ENCODE measurements at regions not wholly inside any gene's neighbourhood (a gene's known extent, or its start where the extent isn't known, plus 50 kb on each side); places are given as distances from the start of the nearest gene placed in this dataset.
"Not testable (repeated sequence)": the region's sequence is repeated elsewhere in the genome, so short reads cannot be mapped to it uniquely, and the experiment has no call there.

DNA sequence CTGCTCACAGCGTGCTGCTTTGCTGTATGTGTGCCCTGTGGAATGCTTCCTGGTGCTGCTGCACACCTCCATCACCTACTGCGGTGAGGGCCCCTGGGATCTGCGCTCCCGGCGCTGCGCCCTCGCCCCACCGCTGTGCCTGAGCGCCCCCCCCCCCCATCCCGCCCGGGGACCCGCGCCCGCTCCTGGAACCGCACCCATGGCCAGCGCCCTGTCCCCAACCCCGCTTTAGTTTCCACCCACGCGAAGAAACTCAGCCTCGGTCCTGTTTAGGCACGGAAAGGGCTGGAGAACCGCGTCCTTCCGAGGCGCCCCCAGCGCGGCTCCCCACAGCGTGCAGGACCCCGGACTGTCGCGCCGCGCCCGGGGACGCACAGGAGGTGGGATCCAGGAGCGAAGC, 265.5 kb downstream of the POTEB3 start:
- DNase-seq, result not testable (repeated sequence)

DNA sequence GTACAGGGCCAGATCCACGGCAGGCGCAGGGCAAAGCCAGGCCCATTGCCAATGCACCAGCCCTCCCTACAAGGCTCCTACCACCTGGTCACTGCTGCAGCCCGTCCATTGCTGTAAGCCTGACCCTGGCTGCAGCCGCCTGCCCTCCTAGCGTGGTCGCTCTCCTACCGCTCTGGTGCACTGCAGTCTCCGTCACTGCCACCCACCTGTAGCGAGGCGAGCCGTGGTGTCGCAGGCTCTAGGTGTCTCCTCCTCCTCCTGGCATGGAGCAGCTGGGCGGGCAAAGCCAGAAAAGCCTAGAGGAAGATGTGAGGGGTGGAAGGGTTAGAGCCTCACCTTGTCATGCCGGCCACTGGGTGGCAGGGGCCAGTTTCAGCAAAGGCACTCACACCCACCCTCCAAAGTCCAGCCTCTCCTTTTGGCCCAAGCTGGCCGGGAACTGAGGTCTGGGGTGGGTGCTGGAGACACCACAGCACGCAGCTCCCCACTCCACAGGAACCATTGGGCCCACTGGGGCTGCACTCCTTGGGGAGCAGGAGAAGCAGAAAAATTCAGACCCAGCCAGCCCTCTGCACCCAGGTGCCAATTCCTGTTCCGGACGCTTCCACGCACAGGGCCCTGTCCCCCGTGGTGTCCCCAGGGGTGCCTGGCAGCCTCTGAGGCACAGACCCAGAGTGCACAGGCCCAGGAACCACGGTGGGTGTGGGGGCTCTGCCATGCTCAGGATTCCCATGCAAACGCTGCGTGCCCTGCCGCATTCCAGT, 285.3 kb upstream of the POTEB2 start:
- DNase-seq, result not testable (repeated sequence)

DNA sequence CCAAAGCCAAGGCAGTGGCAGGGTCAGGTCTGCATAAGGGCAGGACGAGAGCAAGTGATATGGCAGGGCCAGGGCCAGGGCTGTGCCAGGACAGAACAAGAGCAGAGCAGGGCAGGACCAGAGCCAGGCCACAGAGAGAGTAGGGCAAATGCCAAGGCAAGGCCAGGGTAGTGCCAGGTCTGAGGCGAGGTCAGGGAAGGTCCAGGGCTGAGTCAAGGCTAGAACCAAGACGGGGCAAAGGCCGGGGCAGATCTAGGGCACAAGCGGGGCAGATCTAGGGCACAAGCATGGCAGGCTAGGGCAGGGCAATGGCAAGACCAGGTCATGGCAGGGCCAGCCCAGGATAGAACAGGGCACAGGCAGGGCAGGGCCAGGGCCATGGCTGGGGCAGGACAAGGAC, 282.0 kb upstream of the POTEB2 start:
- not testable (repeated sequence) for DNase-seq

DNA sequence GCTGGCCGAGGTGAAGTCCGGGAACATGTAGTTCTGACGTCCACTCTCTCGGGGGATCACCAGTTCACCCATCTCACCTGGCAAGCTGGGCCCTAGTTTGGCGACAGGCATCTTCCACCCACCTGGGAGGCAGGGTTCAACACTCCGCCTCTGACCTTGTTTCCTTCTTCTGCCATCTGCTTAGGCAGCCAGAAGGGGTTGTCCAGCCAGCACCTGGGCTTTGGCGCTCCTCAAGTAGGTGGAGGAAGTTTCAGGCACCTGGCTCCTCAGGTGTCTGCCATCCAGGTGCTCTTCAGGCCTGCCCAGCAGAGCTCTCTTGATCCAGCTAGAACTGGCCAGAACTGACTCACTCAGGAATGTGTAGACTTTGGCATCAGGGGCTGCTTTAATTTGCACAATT, 267.8 kb upstream of the POTEB2 start:
- DNase-seq, result not testable (repeated sequence)

DNA sequence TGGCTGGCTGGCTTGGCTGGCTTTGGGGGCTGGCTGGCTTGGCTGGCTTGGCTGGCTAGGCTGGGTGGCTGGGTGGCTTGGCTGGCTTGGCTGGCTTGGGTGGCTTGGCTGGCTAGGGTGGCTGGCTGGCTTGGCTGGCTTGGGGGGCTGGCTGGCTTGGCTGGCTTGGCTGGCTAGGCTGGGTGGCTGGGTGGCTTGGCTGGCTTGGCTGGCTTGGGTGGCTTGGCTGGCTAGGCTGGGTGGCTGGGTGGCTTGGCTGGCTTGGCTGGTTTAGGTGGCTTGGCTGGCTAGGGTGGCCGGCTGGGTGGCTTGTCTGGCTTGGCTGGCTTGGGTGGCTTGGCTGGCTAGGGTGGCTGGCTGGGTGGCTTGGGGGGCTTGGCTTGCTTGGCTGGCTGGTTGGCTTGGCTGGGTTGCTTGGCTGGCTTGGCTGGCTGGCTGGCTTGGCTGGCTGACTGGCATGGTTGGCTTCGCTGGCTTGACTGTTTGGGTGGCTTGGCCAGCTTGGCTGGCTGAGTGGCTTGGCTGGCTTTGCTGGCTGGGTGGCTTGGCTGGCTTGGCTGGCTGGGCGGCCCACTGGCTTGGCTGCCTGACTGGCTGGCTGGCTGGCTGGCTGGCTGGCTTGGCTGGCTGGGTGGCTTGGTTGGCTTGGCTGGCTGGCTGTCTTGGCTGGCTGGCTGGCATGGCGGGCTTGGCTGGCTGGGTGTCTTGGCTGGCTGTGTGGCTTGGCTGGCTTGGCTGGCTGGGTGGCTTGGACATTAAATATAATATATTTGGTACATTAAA, 246.3 kb upstream of the POTEB2 start:
- DNase-seq, result peak; percentile 6

DNA sequence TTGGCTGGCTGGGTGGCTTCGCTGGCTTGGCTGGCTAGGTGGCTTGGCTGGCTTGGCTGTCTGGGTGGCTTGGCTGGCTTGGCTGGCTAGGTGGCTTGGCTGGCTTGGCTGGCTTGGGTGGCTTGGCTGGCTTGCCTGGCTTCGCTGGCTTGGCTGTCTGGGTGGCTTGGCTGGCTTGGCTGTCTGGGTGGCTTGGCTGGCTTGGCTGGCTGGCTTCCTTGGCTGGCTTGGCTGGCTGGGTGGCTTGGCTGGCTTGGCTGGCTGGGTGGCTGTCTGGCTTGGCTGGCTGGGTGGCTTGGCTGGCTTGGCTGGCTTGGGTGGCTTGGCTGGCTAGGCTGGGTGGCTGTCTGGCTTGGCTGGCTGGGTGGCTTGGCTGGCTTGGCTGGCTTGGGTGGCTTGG, 245.7 kb upstream of the POTEB2 start:
- DNase-seq, result peak; percentile 29

DNA sequence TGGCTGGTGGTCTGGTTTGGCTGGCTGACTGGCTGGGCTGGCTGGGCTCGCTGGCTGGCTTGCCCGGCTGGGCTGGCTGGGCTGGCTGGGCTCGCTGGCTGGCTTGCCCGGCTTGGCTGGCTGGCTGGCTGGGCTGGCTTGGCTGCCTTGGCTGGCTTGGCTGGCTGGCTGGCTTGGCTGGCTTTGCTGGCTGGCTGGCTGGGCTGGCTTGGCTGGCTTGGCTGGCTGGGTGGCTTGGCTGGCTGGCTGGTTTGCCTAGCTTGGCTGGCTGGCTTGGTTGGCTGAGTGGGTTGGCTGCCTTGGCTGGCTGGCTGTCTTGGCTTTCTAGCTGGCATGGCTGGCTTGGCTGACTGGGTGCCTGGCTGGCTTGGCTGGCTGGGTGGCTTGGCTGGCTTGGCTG, 245.1 kb upstream of the POTEB2 start:
- DNase-seq, result not testable (repeated sequence)

DNA sequence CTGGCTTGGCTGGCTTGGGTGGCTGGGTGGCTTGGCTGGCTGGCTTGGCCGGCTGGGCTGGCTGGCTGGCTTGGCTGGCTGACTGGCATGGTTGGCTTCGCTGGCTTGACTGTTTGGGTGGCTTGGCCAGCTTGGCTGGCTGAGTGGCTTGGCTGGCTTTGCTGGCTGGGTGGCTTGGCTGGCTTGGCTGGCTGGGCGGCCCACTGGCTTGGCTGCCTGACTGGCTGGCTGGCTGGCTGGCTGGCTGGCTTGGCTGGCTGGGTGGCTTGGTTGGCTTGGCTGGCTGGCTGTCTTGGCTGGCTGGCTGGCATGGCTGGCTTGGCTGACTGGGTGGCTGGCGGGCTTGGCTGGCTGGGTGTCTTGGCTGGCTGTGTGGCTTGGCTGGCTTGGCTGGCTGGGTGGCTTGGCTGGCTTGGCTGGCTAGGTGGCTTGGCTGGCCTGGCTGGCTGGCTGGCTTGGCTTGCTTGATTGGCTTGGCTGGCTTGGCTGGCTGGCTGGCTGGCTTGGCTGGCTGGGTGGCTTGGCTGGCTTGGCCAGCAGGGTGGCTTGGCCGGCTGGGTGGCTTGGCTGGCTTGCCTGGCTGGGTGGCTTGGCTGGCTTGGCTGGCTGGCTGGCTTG, 244.2 kb upstream of the POTEB2 start:
- DNase-seq, result peak; percentile 38

DNA sequence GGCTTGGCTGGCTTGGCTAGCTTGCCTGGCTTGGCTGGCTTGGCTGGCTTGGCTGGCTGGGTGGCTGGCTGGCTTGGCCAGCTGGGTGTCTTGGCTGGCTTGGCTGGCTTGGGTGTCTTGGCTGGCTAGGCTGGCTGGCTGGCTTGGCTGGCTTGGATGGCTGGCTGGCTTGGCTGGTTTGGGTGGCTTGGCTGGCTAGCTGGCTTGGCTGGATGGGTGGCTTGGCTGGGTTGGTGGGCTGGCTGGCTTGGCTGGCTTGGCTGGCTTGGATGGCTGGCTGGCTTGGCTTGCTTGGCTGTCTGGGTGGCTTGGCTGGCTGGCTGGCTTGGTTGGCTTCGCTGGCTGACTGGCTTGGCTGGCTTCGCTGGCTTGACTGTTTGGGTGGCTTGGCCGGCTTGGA, 242.3 kb upstream of the POTEB2 start:
- DNase-seq, result not testable (repeated sequence)

DNA sequence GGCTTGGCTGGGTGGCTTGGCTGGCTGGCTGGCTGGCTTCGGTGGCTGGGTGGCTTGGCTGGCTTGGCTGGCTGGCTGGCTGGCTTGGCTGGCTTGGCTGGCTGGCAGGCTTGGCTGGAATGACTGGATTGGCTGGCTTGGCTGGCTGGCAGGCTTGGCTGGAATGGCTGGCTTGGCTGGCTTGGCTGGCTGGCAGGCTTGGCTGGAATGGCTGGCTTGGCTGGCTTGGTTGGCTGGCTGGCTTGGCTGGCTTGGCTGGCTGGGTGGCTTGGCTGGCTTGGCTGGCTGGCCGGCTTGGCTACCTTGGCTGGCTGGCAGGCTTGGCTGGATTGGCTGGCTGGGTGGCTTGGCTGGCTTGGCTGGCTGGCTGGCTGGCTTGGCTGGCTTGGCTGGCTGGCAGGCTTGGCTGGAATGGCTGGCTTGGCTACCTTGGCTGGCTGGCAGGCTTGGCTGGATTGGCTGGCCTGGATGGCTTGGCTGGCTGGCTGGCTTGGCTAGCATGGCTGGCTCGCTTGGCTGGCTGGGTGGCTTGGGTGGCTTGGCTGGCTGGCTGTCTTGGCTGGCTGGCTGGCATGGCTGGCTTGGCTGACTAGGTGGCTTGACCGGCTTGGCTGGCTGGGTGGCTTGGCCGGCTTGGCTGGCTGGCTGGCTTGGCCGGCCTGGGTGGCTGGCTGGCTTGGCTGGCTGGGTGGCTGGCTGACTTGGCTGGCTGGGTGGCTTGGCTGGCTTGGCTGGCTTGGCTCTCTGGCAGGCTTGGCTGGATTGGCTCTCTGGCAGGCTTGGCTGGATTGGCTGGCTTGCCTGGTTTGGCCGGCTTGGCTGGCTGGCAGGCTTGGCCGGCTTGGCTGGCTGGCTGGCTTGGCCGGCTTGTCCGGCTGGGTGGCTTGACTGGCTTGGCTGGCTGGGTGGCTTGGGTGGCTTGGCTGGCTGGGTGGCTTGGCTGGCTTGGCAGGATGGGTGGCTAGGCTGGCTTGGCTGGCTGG, 241.6 kb upstream of the POTEB2 start:
- not testable (repeated sequence) for DNase-seq

DNA sequence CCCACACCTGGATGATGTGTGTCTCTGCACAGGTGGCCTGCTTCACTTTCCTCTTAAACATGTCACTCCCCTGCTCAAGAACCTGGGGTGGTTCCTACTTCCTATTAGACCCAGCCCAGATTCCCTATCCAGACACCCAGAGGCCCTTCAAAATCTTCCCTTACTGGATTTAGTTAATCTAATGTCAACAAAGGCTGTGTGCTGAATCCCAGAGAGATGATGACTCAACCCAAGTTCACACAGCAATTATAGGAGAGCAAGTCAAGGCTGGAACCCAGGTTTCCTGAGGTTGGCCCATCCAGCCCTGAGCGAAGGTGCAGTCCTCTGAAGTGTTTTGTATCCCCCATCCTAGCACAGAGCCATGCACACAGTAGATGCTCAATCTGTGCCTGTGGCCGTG, 230.5 kb upstream of the POTEB2 start:
- not testable (repeated sequence) for DNase-seq

DNA sequence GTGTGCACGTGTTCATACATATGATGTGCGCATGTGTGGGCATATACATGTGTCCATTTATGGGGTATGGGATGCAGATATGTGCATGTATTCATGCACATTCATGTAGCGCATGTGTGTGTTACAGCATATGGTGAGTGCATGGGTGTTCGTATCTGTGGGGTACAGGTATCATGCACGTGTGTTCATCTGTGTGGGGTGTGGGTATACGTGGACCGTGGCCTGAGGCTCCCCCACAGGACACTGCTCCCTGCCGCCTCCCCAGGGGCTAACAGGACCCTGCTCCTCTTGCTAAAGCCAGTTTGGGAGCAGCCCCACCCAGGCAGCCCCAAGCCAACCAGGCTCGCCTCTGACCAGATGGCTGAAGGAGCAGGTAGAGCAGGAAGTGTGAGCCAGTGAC, 213.4 kb upstream of the POTEB2 start:
- DNase-seq, result not testable (repeated sequence)

DNA sequence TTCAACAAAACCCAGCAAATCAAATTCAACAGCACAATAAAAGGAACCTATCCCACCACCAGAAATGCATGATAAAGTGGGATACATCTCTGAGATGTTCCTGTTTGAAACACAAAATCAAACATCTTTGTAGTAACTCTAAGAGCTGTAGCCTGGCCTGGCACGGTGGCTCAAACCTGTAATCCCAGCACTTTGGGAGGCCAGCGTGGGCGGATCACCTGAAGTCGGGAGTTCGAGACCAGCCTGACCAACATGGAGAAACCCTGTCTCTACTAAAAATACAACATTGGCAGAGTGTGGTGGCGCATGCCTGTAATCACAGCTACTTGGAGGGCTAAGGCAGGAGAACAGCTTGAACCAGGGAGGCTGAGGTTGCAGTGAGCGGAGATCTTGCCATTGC, 202.8 kb upstream of the POTEB2 start:
- not testable (repeated sequence) for DNase-seq

DNA sequence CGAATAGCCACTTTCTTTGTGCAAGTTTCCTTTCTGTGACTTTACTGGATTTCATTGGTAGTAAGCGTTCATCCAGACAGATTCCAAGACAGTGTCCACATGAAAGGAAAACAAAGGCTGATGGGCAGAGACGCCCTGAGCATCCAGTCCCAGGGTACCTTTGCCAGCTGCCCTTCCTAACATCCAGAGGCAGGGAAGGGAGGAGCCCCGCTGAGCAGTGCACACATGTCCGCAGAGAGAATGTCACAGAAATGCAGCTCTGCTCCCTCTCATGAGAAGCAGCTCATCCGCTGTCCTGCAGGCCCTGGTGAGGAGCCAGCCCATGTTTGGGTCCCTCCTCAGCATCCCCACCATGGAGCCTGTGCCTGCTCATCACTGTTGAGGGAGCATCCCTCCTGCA, 197.4 kb upstream of the POTEB2 start:
- not testable (repeated sequence) for DNase-seq

DNA sequence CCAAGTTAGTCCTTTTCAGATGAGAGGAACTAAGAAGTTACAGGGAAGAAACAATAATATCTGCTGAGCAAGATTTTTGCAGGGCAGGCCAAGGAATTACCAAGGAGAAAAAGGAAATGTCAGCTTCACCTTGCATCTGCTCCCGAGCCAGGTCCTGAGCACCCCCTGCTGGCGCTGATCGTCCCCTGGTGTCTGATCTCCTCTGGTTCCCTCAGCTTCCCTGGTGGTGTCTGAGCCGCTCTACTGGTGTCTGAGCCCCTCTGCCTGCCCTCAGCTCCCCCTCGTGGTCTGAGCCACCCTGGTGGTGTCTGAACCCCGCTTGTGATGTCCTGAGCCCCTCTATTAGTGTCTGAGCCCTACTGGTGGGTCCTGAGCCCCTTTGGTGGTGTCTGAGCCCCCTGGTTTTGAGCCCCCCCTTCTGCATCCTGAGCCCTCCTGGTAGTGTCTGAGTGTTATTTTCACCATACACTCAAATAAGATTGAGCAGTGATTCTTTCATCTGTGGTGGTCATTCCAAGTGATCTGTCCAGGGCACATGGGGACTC, 196.6 kb upstream of the POTEB2 start:
- not testable (repeated sequence) for DNase-seq

DNA sequence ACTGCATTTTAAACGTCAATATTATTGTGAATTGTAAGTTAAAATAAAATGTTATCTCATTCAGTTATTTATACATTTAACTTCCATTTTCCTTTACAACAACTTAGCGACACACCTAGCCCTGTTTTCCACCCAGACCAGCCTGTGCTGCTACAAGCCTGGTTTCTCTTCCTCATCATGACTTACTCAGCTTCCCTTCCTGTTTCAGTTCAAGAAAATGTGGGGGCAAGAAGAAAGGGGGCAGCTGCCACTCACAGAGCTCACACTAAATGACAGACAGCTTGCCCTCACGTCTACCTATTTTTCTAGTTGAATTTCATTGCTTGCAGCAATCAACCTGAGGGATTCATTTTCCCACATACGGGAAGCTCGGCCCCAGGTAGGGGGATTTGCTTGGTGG, 185.8 kb upstream of the POTEB2 start:
- DNase-seq, result not testable (repeated sequence)

DNA sequence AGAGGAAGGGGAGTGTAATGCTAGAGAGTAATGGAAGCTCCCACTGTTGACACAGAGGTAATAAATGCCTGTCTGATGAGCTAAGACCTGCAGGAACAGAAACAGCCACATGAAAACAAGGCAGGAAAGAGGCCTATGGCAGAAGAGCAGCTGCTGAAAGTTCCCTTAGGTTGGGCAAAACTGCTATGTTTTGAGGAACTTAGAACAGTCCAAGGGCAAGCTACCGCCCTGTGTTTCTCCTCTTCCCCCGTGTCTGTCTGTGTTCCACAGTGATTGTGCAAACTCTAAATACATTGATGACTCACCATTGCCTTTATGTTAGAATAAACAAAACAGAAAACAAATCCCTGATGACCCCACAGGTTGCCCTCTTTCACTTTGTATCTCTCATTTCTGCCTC, 165.6 kb upstream of the POTEB2 start:
- not testable (repeated sequence) for DNase-seq

DNA sequence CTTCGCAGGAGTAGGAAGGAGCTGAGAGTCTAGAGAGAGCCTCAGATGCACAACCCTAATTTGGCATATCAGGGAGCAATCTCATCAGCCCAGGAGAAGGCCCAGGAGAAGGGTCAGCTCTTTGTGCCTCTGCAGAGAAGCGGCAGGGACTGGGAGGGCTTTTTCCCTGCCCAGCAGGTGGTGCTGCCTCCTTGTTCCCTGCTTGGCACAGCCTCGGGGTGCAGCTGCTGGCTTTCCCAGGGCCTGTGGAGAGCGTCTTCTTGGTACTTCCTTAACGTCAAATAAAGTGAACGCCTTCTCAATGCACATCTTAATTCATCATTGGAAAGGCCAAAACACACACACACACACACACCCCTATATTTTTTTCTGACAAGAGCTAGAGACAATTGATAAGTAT, 162.9 kb upstream of the POTEB2 start:
- not testable (repeated sequence) for DNase-seq

DNA sequence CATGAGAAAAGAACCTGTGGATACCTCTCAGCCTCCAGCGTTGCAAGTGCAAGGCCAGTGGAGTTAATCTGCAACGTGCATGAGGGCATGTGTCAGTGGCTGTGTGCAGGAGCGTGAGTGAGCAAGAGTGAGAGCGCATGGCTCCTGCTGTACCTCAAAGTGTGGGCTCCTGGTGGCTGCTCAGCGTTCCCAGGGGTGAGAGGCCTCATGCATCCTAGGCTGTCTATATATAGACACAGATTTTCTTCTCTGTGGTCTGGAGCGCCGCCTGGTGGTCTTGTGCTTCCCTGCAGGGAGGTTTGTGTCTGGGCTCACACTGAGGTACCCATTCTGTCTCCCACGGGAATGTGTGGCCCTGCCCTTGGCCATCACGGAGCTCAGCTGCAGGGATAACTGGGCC, 161.8 kb upstream of the POTEB2 start:
- not testable (repeated sequence) for DNase-seq

DNA sequence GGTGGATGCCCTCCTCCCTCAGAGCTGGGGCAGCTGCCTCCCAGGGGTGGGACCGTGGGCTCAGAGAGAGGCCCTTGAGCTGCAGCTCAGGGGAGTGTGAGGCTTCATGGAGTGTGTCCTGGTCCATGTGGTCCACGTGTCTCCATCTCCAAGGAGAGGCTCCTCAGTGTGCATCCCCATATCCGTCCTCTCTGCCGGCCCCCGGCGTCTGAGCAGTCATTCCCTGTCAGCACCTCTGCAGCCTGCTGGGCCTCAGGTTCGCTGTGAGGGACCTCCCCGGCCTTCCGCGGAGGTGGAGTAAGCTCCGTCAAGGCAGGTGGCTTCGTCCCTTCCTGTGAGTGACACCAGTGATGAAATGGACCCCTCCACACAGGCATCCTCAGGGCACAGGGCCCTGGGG, 160.7 kb upstream of the POTEB2 start:
- not testable (repeated sequence) for DNase-seq

DNA sequence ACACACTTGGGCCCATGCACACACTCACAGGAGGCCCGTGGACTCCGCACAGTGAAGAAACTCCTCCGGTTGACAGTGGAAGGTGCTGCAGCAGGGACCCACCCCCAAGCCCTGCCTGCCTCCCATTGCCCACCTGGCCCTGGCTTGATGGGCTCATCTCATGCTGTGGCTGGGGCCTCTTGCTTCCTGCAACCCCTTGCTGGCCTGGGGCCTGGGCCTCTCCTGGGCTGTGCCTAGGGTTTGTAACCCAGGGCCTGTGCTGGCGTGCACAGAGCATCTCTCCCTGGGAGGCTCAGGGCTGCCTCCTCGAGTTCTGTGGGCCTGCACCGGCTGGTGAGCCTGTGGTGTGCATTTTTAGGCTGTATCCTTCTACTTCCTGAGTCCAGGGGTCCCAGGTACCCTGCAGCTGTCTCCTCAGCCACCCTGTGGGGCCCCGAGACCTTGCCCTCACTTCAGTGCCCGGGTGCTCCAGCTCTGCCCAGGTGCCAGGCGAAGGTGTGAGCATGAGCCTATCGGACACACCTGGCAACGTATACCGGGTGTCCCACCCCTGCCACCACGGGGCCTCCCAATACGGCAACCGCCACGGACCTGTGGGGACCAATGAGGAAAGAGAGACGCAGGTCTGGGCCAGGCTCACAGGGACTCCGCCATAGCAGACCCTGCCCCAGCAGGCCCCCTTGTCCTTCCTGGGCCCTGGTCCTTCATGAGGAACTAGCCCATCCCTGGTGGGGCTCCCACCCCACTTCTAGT, 158.3 kb upstream of the POTEB2 start:
- not testable (repeated sequence) for DNase-seq

Data from activated gamma-delta T cell treated with Interleukin-2 at 50 U/mL for 16 hours (primary cell).